HG03565 (cell line): ENCODE measurements at regions not wholly inside any gene's neighbourhood (a gene's known extent, or its start where the extent isn't known, plus 50 kb on each side); places are given as distances from the start of the nearest gene placed in this dataset.
"Not testable (repeated sequence)": the region's sequence is repeated elsewhere in the genome, so short reads cannot be mapped to it uniquely, and the experiment has no call there.

Experiments used
- ATAC-seq: cut with Tn5 transposase; IDR thresholded peaks from one replicate; pipeline ENCODE4 v1.9.1; 2021; ENCODE audit warnings: mild to moderate bottlenecking, moderate library complexity; ENCODE audit not compliant: unreplicated experiment

- no peak for ATAC-seq
These were observed 49.7 kb downstream of the SIPA1L2 start for GRCh38 chr1:232579958-232580941.

- ATAC-seq = no peak
These were observed 50.5 kb downstream of the SIPA1L2 start for GRCh38 chr1:232579466-232579865.

GRCh38 chr1:232578651-232579195 lies 51.2 kb downstream of the SIPA1L2 start:
- ATAC-seq = no peak

DNA sequence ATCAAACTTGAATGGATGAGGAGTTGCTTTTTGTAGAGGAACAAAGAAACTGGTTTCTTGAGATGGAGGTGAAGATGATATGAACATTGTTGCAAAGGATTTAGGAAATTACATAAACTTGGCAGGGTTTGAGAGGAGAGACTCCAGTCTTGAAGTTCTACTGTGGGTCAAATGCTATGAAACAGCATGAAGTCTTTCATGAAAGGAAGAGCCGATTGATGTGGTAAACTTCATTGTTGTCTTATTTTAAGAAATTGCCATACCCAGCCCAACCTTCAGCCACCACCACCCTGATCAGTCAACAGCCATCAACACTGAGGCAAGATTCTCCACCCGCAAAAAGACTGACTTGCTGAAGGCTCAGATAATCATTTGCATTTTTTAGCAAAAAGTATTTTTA lies 52.2 kb downstream of the SIPA1L2 start:
- ATAC-seq = no peak

GRCh38 chr1:232576537-232576936 lies 53.4 kb downstream of the SIPA1L2 start:
- ATAC-seq = no peak

DNA sequence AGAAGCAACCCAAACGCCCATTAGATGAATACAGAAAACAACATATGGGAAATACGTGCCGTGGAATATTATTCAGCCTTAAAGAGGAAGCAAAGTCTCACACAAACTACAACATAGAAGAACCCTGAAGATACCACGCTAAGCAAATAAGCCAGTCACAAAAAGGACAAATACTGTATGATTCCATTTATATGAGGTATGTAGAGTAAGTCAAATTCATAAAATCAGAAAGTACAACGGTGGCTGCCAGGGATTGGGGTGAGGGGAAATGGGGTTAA lies 54.2 kb downstream of the SIPA1L2 start:
- ATAC-seq = no peak

- no peak for ATAC-seq
These were observed 54.8 kb downstream of the SIPA1L2 start for GRCh38 chr1:232574889-232575762.

- ATAC-seq = no peak
These were observed 55.9 kb downstream of the SIPA1L2 start for GRCh38 chr1:232574077-232574476.

DNA sequence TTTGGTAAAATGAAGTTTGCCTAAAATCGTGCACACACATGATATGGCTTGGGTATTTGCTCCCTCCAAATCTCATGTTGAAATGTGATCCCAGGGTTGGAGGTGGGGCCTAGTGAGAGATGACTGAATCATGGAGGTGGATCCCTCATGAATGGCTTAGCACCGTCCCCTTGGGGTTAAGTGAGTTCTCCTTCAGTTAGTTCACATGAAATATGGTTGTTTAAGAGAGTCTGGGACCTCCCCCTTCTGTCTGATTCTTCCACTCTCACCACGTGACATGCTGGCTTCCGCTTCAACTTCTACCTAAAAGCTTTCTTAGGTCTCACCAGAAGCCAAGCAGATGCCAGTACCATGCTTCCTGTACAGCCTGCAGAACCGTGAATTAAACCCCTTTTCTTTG lies 58.4 kb downstream of the SIPA1L2 start:
- ATAC-seq = no peak

DNA sequence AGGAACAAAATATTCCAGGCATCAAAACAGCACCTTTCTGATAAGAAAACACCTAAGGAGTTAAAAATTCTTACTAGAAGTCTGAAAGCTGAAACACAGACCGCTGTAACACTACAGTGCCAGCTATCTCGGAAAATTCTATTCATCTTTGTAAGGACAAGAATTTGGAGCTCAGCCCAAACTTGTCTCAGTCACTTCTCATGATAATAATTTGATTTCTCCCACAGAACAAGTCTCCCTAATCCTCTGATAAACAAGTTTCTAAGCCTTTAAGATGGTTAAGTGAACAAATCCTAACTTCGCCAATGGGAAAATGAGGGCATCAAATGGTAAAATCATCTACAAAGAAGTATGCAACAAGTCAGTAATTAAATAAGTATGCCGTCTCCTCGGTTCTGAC lies 59.9 kb downstream of the SIPA1L2 start:
- ATAC-seq = no peak

DNA sequence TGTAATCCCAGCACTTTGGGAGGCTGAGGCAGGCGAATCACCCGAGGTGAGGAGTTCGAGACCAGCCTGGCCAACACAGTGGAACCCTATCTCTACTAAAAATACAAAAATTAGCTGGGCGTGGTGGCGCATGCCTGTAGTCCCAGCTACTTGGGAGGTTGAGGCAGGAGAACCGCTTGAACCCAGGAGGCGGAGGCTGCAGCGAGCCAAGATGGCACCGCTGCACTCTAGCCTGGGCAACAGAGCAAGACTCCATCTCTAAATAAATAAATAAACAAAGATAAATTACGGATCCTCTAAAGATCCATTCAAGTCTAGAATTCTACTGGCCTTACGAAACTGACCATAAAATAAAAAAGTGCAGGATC lies 60.4 kb downstream of the SIPA1L2 start:
- not testable (repeated sequence) for ATAC-seq

GRCh38 chr1:232568906-232569553 lies 60.9 kb downstream of the SIPA1L2 start:
- no peak for ATAC-seq

GRCh38 chr1:232568331-232568852 lies 61.5 kb downstream of the SIPA1L2 start:
- no peak for ATAC-seq

DNA sequence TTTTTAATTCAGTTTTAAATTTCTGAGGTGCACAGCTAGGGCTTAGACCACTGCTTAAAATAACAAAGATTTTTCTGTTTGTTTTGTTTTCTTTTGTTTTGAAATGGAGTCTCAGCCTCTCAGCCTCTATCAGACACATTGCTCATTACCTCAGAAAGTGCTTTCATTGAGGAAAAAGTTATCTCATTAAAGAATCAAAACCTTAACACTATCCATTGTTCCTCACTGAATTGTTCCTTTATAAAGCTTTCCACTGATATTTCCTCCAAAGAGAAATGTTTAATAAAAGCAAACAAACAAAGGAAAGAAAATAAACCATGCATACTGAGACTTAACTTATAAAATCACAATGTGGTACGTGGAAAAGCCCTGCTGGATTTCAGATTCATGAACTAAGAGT lies 63.8 kb downstream of the SIPA1L2 start:
- ATAC-seq = no peak

- no peak for ATAC-seq
These were observed 67.0 kb downstream of the SIPA1L2 start for GRCh38 chr1:232562855-232563510.

DNA sequence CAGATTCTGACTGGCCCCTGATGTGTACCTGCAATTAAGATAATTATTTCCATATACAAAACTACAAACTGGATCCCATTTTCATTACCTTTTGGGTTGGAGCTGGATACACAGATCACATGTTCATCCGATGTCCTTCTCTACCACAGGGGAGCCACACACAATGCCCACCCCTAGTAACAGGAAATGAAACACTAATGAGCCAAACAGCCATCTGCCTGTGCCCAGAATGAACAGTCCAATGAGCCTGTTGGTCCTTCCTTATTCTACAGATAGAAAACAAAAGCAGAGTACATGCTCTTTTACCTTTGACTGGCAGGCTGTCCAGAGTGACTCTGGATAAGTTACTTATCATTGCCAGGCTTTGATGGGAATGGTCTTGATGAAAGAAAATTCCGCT lies 68.6 kb downstream of the SIPA1L2 start:
- no peak for ATAC-seq

DNA sequence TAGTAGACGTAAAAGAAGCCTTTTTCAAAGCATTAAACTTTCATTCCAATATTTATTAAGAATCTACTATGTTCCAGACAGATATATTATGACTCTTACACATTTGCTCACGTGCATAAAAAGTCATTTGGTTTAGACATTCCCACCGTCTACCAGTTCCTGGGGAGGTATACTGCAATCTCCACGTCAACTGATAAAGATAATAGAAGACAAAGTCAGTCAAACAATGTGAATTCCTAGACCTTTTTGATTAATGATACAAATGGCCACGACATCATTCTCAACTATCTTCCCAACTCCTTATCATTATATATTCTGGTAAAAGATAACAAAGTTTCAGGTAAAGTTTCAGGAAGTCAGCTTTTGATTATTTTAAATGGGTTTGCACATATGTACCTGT lies 69.0 kb downstream of the SIPA1L2 start:
- no peak for ATAC-seq

DNA sequence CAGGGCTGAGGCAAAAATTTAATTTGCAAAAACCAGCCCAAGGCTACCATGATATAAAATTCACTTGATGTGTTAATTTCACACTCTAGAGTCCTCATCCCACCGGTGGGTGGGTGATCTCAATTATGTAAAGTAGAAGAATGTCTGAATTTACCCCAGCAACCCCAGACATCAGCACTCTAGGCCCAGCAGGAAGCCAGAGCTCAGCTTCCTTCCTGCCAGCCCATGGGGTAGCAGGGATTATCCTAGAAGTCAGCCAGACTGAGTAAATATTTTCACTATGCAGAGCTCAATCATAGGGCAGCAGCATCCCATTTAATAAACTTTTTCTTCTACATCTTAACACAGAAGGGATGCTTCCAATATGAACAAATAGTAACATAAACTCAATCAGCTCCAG lies 71.0 kb downstream of the SIPA1L2 start:
- no peak for ATAC-seq

GRCh38 chr1:232557502-232558191 lies 72.3 kb downstream of the SIPA1L2 start:
- no peak for ATAC-seq

DNA sequence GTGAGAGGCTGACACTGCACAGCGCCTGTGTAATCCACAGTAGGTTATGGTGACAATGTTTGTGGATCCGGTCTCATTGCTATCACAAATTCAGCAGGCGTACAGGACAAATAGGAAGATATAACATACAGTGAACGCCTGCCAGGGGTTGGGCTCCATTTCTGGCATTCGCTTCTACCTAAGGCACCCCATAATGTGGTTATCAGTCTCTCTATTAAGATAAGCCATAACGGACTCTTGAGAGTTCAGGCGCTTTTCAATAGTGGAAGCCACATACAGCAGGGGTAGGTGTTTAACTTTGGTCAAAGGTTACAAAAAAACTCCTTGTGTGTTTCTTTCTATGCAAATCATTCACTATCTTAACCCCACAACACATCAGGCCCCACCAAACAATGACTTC lies 72.8 kb downstream of the SIPA1L2 start:
- ATAC-seq = no peak
